ENCODE measurements at regions not wholly inside any gene's neighbourhood (a gene's known extent, or its start where the extent isn't known, plus 50 kb on each side); places are given as distances from the start of the nearest gene placed in this dataset.

- DNase-seq = no peak
- H3K36me3 ChIP-seq = no peaks in the 10 kb centered on the region
- H3K27me3 ChIP-seq = no peaks in the 10 kb centered on the region
- H3K27ac ChIP-seq = no peak overlapping the region
- H3K4me3 ChIP-seq = no peak overlapping the region
- no peak for TF ChIP-seq CTCF (IDR thresholded peaks at IDR 0.05)
- TF ChIP-seq POLR2A (IDR thresholded peaks at IDR 0.05) = no peak
- H3K9me3 ChIP-seq = no peaks in the 10 kb centered on the region
- intact Hi-C loops (cut with DNase I; ENCODE audit: low total_unique reads) = no loop called here
- H3K4me1 ChIP-seq = no peaks in the 10 kb centered on the region
These were observed 108.1 kb downstream of the AQP4 start for GRCh38 chr18:26757263-26758019.

GRCh38 chr18:26756556-26756955, 109.0 kb downstream of the AQP4 start:
- TF ChIP-seq POLR2A (IDR thresholded peaks at IDR 0.05) = no peak
- no peak for TF ChIP-seq CTCF (IDR thresholded peaks at IDR 0.05)
- intact Hi-C loops (cut with DNase I; ENCODE audit: low total_unique reads) = no loop called here
- no peaks in the 10 kb centered on the region for H3K36me3 ChIP-seq
- DNase-seq = no peak
- H3K4me3 ChIP-seq = no peak overlapping the region
- no peaks in the 10 kb centered on the region for H3K9me3 ChIP-seq
- H3K27me3 ChIP-seq = no peaks in the 10 kb centered on the region
- H3K4me1 ChIP-seq = no peaks in the 10 kb centered on the region
- H3K27ac ChIP-seq = no peak overlapping the region

GRCh38 chr18:26746826-26747475, 118.6 kb downstream of the AQP4 start:
- H3K4me3 ChIP-seq = no peak overlapping the region
- no peaks in the 10 kb centered on the region for H3K27me3 ChIP-seq
- intact Hi-C loops (cut with DNase I; ENCODE audit: low total_unique reads) = no loop called here
- H3K27ac ChIP-seq = no peak overlapping the region
- no peak for DNase-seq
- H3K36me3 ChIP-seq = no peaks in the 10 kb centered on the region
- no peaks in the 10 kb centered on the region for H3K9me3 ChIP-seq
- TF ChIP-seq CTCF (IDR thresholded peaks at IDR 0.05) (no peak), POLR2A (IDR thresholded peaks at IDR 0.05) (no peak)
- no peaks in the 10 kb centered on the region for H3K4me1 ChIP-seq

DNA sequence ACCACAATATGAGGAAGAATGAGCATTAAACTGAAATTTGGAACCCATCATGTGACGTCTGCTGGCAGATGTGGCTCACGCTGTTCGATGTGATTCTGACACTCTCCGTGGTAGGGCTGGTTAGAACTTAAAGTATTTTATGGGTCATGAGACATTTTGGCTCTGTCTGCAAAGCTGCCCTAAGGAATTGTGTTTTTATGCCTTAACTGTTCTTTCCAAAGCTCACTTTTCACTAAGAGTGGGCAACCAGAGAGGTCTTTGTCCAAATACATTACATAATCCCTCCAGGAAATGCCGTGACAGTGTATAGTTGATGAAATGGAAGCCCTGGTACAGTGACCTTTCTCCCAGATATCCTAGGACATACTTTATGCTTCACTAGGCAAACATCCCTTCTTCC, 119.1 kb downstream of the AQP4 start:
- DNase-seq = no peak
- H3K4me1 ChIP-seq = no peaks in the 10 kb centered on the region
- H3K9me3 ChIP-seq = no peaks in the 10 kb centered on the region
- no peaks in the 10 kb centered on the region for H3K36me3 ChIP-seq
- H3K4me3 ChIP-seq = no peak overlapping the region
- TF ChIP-seq POLR2A (IDR thresholded peaks at IDR 0.05) = no peak
- no peak for TF ChIP-seq CTCF (IDR thresholded peaks at IDR 0.05)
- H3K27me3 ChIP-seq = no peaks in the 10 kb centered on the region
- H3K27ac ChIP-seq = no peak overlapping the region
- intact Hi-C loops (cut with DNase I; ENCODE audit: low total_unique reads) = no loop called here
